Mucosa of descending colon (tissue), 3 donors: ENCODE measurements at regions not wholly inside any gene's neighbourhood (a gene's known extent, or its start where the extent isn't known, plus 50 kb on each side); places are given as distances from the start of the nearest gene placed in this dataset.
"Not testable (repeated sequence)": the region's sequence is repeated elsewhere in the genome, so short reads cannot be mapped to it uniquely, and the experiment has no call there.

ENCODE experiments used
- ATAC-seq: fragments of 200-7000 bp; cut with Tn5 transposase; one replicate; pipeline ENCODE4 v1.9.1; 2020; ENCODE audit warnings: mild to moderate bottlenecking, moderate library complexity
- DNase-seq, 3 donors: peaks; one replicate each; pipeline ENCODE4 v3.0.0-alpha.2; 2020
- H3K36me3 ChIP-seq: fragments of 200-600 bp; one replicate; pipeline ENCODE4 v1.8.0; 2021; ENCODE audit warnings: low read depth, mild to moderate bottlenecking
- H3K4me1 ChIP-seq: fragments of 200-600 bp; one replicate; pipeline ENCODE4 v1.8.0; 2021; ENCODE audit warnings: low read depth, mild to moderate bottlenecking
- H3K4me3 ChIP-seq: fragments of 200-600 bp; one replicate; pipeline ENCODE4 v1.8.0; 2021; ENCODE audit warnings: mild to moderate bottlenecking
- H3K9me3 ChIP-seq: fragments of 200-600 bp; one replicate; pipeline ENCODE4 v1.8.0; 2021; ENCODE audit warnings: mild to moderate bottlenecking
- intact Hi-C, 2 donors: fragments of 100-400 bp; cut with DNase I in 1 of 2; cut with micrococcal nuclease in 1 of 2; formaldehyde crosslinking; loops; one replicate each; pipeline versions ENCODE4 v1.11.0 to v1.11.1; 2022; cut with DNase I, micrococcal nuclease
- TF ChIP-seq, protein P1 (sequence below): fragments of 200-600 bp; IDR thresholded peaks from one replicate; pipeline ENCODE4 v1.8.0; 2022; ENCODE audit warnings: antibody characterized with exemption, mild to moderate bottlenecking
- donor health status: DM: no; HTN: no; CAD: no; lungs with moderate emphysema.
- donor health status: DM: no; HTN: no; CAD: no.
- donor health status: DM: no; HTN: yes; CAD: no.

DNA sequence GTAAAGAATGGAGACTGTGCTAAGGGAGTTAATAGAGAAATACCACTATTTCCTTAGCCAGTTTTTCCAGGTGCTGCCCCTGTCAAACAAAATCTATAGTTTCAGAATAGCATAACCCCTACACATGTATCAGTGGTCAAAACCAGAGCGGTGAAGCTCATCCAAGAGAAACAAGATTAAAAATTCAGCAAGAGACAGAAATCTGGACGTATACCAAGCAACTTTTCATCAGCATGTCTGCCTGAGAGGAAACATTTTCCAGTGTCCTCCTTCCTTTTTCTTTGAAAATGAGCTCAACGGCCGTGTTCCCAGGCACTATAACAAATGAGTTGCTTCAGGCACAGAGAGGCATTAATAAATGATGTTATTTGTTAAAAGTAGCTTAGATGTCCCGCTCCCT, 416.5 kb downstream of the BCKDHB start:
- ATAC-seq (no peak), DNase-seq (no peak)
- H3K4me1 ChIP-seq: peaks cover 4% of the 10 kb centered on the region
- TF ChIP-seq, protein P1, sequence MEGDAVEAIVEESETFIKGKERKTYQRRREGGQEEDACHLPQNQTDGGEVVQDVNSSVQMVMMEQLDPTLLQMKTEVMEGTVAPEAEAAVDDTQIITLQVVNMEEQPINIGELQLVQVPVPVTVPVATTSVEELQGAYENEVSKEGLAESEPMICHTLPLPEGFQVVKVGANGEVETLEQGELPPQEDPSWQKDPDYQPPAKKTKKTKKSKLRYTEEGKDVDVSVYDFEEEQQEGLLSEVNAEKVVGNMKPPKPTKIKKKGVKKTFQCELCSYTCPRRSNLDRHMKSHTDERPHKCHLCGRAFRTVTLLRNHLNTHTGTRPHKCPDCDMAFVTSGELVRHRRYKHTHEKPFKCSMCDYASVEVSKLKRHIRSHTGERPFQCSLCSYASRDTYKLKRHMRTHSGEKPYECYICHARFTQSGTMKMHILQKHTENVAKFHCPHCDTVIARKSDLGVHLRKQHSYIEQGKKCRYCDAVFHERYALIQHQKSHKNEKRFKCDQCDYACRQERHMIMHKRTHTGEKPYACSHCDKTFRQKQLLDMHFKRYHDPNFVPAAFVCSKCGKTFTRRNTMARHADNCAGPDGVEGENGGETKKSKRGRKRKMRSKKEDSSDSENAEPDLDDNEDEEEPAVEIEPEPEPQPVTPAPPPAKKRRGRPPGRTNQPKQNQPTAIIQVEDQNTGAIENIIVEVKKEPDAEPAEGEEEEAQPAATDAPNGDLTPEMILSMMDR: no peak
- no peak overlapping the region for H3K4me3 ChIP-seq
- no peaks in the 10 kb centered on the region for H3K36me3 ChIP-seq
- intact Hi-C loops: no loop called here
- no peaks in the 10 kb centered on the region for H3K9me3 ChIP-seq

DNA sequence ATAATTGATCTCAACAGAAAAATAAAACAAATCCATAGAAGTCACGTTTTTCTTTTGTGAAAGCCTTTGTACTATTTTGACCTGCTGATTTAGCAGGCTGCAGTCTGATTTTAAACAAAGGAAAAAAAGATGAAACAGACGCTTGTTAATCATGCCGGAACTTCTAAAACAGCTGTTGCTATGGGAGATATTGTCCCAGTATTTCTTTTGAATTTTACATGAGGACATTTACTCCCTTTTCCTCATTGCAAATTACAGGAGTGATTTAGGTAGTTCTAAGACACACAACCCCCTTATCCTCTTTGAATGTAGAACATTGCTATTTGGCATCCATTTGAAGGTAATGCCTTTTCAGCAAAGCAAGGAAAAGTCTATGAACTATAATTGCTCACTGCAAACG, 416.1 kb downstream of the BCKDHB start:
- H3K36me3 ChIP-seq: no peaks in the 10 kb centered on the region
- H3K4me3 ChIP-seq: no peak overlapping the region
- TF ChIP-seq, protein P1: no peak
- no peak for DNase-seq
- H3K9me3 ChIP-seq: no peaks in the 10 kb centered on the region
- H3K4me1 ChIP-seq: no peaks in the 10 kb centered on the region
- no peak for ATAC-seq
- intact Hi-C loops: no loop called here

DNA sequence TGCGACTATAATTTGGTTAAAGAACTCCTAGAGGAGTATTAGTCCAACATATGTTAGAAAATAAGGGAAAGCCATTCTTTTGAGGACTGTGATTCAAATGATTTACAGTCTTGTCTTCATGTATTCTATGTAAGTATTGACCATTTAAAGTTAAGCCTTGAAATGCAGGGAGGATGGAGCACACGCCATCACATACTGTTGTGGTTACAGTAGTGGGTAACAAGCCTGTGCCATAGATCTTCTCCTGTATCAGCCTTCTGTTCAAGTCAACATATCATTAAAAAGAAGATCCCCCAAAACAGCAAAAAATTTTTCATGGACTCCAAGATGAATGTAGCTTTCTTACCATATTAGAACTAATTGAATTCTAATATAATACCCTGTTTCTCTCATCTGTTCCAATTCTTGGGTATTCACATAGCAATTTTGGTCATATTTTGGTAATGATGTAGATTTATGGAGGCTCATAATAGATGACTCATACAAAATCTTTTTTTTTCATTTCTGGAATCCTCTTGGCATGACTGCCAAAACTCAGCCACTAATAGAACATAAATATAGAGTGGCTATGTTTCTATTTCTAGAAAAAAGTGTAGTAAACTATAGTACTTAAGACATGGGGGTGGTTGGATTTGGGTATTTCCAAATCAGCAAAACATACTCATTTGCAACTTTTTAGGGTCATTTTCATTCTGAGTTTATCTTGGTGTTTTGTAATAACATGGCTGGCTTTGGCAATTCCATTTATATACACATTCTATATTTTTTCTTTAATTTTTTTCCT, 413.5 kb downstream of the BCKDHB start:
- DNase-seq: no peak
- TF ChIP-seq, protein P1: no peak
- H3K36me3 ChIP-seq: no peaks in the 10 kb centered on the region
- no peak for ATAC-seq
- H3K9me3 ChIP-seq: no peaks in the 10 kb centered on the region
- intact Hi-C loops: no loop called here
- H3K4me3 ChIP-seq: no peak overlapping the region
- H3K4me1 ChIP-seq: no peaks in the 10 kb centered on the region

DNA sequence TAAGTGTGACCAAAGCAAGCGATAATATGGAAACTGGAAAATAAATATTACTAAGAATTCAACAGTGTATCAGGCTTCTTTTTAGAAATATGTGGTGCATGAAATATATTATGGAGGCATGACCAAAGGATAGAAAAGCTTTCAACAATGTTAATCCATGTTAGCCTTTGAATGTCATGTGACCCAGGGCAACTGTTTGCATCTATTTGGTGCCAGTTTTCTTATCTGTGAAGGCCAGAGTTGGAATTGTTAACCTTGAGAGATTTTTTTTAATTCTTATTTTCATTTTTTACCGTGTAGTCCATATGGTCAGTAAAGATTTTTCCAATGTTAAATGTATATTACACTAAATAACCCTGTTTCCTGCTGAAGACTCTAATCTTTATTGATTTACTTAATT, 411.1 kb downstream of the BCKDHB start:
- H3K4me1 ChIP-seq: no peaks in the 10 kb centered on the region
- intact Hi-C loops: no loop called here
- ATAC-seq: no peak
- H3K4me3 ChIP-seq: no peak overlapping the region
- DNase-seq: no peak
- TF ChIP-seq, protein P1: no peak
- H3K36me3 ChIP-seq: no peaks in the 10 kb centered on the region
- H3K9me3 ChIP-seq: no peaks in the 10 kb centered on the region

- H3K9me3 ChIP-seq: not testable (repeated sequence)
Measured at GRCh38 chr6:80510521-80510920, 404.1 kb downstream of the BCKDHB start.

GRCh38 chr6:80508885-80509630, 402.6 kb downstream of the BCKDHB start:
- TF ChIP-seq, protein P1: no peak
- DNase-seq (no peak), ATAC-seq (no peak)
- Histone ChIP-seq H3K36me3 (no peaks in the 10 kb centered on the region), H3K9me3 (no peaks in the 10 kb centered on the region), H3K4me1 (no peaks in the 10 kb centered on the region), H3K4me3 (no peak overlapping the region)
- intact Hi-C loops: no loop called here

More at GRCh38 chr6:80510521-80510920, 404.1 kb downstream of the BCKDHB start:
- H3K4me3 ChIP-seq, intact Hi-C loops, DNase-seq, ATAC-seq, H3K36me3 ChIP-seq, H3K4me1 ChIP-seq: not testable (repeated sequence)
